NK-92 treated with Interleukin-12 subunit alpha and Interleukin-12 subunit beta, amount 100 ng/mL, for 24 hours (cell line): ENCODE measurements at regions not wholly inside any gene's neighbourhood (a gene's known extent, or its start where the extent isn't known, plus 50 kb on each side); places are given as distances from the start of the nearest gene placed in this dataset.
"Not testable (repeated sequence)": the region's sequence is repeated elsewhere in the genome, so short reads cannot be mapped to it uniquely, and the experiment has no call there.

Source experiments
- DNase-seq: peaks from one replicate; lab custom pipeline; 2025; lab: John Stamatoyannopoulos, UW

GRCh38 chr13:82963226-82964099, 918.8 kb downstream of the SLITRK1 start:
- no peak for DNase-seq

GRCh38 chr13:82962397-82962796, 919.9 kb downstream of the SLITRK1 start:
- DNase-seq = no peak

GRCh38 chr13:82961757-82962156, 920.5 kb downstream of the SLITRK1 start:
- DNase-seq = no peak

- DNase-seq = not testable (repeated sequence)
These were observed 929.9 kb downstream of the SLITRK1 start for GRCh38 chr13:82952336-82952735.

GRCh38 chr13:82947683-82948082, 934.6 kb downstream of the SLITRK1 start:
- no peak for DNase-seq

- no peak for DNase-seq
These were observed 935.1 kb downstream of the SLITRK1 start for GRCh38 chr13:82947191-82947621.

DNA sequence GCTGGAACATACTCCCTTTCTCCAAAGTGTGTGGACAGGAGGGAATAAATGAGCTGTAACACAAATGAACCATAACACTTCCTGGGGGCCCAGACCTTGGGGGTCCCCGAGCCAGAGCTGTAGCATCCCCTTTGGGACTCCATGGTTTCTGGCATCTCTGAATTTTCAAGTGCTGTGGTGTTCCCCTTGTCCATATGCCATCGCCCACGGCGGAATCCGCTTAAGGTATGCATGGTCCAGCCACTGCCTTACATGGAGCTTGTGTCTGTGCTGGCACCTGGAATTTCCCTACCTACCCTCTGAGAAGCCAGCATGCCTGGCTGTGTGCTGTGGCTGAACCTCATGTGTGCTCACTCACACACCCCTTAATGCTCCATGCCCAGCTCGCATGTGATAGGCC, 943.6 kb downstream of the SLITRK1 start:
- DNase-seq = no peak

GRCh38 chr13:82934000-82934399, 948.3 kb downstream of the SLITRK1 start:
- DNase-seq = no peak

- no peak for DNase-seq
These were observed 957.2 kb downstream of the SLITRK1 start for GRCh38 chr13:82925114-82925513.

GRCh38 chr13:82917984-82918383, 964.3 kb downstream of the SLITRK1 start:
- no peak for DNase-seq

GRCh38 chr13:82912564-82912963, 969.7 kb downstream of the SLITRK1 start:
- no peak for DNase-seq

- no peak for DNase-seq
These were observed 977.2 kb downstream of the SLITRK1 start for GRCh38 chr13:82905071-82905470.

DNA sequence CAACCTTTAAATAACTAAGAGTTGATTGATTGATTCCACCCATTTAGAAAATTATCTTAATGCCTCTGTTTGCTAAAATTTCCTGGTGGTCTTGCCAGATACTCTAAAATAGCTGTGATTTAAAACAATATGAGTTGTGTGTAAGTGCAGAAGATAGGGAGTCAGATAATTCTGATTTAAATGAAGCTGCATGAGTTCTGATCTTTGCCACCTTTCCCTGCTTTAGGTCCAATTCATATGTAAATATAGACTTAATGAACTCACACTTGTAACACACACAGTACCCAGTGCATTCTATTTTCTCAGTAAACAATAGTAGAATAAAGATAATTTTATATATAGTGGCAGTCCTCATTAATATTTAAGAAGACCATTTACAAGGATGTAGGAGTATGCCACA, 981.8 kb downstream of the SLITRK1 start:
- no peak for DNase-seq

DNA sequence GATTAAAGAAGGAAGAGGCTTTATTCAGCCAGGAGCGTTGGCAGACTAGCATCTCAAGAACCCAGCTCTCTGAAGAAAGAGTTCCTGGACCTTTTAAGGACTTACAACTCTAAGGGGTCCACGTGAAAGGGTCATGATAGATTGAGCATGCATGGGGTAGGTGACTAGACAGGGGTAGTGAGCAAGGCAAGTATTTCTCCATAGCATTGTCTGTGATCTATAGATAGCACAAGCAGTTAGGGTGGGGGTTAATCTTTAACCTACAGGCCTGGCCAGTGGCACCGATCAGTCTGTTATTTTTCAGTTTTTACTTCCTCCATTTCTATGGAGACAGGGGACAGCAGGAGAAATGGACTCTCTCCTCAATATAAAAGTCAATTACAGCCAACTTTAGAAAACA, 983.7 kb downstream of the SLITRK1 start:
- DNase-seq = no peak

DNA sequence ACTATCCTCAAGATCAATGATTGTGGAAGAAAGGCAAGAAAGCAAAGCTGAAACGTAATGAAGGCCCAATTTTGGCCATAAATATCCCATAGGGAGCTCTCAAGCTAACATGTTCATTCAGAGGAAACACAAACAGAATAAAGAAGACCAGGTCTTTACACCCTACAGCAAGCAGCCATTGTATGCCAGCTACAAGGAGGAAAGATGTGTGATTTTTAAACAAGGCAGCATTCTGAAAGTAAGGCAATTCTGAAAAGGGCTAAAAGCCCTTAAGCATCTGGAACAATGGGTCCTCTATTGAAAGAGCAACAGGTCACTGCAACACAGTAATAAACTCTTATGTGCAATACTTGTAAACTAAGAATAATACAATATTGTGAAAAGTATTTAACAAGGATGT, 1002.4 kb downstream of the SLITRK1 start:
- DNase-seq = no peak

- DNase-seq = no peak
These were observed 1003.7 kb downstream of the SLITRK1 start for GRCh38 chr13:82878536-82878935.

DNA sequence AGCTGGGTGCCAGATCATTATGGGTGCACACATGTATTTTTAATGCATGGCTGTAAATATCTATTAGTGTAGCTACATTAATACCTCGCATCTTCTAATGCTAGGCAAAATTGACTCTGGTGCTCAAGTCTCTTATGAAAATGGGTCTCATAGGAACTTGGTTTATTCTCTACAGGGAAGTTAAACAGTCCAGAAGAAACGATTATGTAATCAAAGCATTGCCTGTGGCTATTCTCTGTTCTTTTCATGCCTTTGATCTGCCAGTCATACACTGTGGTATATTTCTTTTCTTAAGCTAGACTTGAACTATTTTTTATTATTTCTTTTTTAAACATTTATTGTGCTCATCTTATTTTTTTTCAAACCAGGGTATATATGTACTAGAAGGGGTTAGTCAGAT, 1015.0 kb downstream of the SLITRK1 start:
- DNase-seq = no peak

DNA sequence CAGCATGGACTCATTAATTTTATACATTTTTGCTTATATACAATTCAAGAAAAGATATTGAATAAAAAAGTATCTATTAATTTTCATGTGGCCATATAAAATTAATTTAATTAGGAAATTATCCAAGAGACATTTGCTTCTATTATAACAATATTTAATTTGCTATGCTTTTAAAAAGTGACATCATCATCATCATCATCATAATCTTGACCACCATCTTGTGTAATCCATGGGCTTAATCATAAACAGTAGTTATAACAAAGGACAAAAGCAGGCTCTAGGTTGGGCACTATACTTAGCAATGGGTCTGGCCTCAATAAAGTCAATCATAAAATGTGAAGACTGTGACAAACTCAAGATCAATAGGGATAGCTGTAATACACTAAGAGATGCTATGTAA, 1031.6 kb downstream of the SLITRK1 start:
- DNase-seq = no peak

- no peak for DNase-seq
These were observed 1033.5 kb downstream of the SLITRK1 start for GRCh38 chr13:82848766-82849165.

DNA sequence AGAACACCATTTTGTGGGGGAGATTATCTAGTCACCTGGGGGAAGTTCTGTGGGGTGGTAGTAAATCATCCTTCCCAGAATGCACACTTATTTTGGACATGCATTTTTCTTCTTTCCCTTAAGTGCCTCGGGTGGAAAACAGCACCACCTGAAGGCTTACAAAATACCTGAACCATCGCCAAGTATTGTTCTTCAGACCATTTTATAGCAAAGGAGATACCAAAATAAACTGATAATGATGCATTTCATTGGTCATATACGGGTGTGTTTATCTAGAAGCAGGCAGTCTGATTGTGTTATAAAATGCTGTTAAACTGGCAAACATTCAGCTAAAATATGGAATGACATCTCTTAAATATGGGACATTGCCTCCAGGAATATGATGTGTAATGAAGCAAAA, 1034.7 kb downstream of the SLITRK1 start:
- no peak for DNase-seq

GRCh38 chr13:82833923-82834322, 1048.4 kb downstream of the SLITRK1 start:
- no peak for DNase-seq

GRCh38 chr13:82829040-82829439, 1053.2 kb downstream of the SLITRK1 start:
- no peak for DNase-seq

DNA sequence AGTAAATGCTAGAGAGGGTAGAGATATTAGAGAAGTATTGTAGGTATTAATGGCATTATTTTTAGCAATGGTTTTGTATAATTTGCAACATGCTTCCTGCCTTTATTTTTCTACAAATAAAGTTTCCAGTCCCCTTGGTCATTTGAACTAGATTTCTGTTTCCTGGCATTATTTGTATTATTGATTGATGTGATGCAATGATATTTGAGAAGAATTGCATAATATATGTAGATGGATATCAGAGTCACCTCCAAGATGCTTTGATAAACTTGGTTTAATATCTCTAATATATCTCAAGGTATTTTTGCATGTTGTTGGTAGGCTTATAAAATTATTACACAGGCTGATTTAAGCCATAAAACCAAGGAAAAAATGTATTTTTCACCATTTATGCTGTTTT, 1054.5 kb downstream of the SLITRK1 start:
- DNase-seq = no peak

- no peak for DNase-seq
These were observed 1059.3 kb downstream of the SLITRK1 start for GRCh38 chr13:82822935-82823334.
